Posterior cingulate gyrus (tissue), 11 donors: ENCODE measurements at regions not wholly inside any gene's neighbourhood (a gene's known extent, or its start where the extent isn't known, plus 50 kb on each side); places are given as distances from the start of the nearest gene placed in this dataset.

Experiments used
- DNase-seq, 10 donors: peaks; one replicate each; pipeline versions ENCODE4 v3.0.0 to v3.0.0-alpha.2; 2020 to 2021; ENCODE audit warnings: mixed read lengths in 3 of 10
- intact Hi-C: fragments of 100-400 bp; cut with DNase I; formaldehyde crosslinking; loops from one replicate; pipeline ENCODE4 v1.15.1; 2023

GRCh38 chr7:115491744-115492380, 538.7 kb downstream of the TFEC start:
- intact Hi-C loops = no loop called here

GRCh38 chr7:115479448-115479847, 551.1 kb downstream of the TFEC start:
- intact Hi-C loops = no loop called here
- DNase-seq = no peak

More at GRCh38 chr7:115491744-115492380, 538.7 kb downstream of the TFEC start:
- DNase-seq = no peak

DNA sequence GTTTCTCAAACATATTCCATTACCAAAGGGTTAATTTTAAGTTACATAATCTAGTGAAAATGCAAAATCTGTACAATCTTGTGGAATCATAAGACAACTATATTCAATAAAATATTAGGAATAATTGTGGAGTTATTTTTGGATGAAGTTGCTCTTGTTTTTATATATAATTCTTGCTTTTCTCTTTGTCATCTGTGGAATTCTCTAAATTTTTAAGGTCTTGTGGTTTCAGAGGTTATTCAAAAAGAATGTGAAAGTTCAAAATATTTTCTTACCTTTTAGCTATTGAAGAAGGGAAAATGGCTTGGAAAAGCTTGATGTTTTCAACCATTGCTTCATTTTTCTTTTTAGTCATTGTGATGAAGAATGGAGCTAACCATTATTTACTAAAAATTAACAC, 552.1 kb downstream of the TFEC start:
- DNase-seq = no peak
- intact Hi-C loops = no loop called here

DNA sequence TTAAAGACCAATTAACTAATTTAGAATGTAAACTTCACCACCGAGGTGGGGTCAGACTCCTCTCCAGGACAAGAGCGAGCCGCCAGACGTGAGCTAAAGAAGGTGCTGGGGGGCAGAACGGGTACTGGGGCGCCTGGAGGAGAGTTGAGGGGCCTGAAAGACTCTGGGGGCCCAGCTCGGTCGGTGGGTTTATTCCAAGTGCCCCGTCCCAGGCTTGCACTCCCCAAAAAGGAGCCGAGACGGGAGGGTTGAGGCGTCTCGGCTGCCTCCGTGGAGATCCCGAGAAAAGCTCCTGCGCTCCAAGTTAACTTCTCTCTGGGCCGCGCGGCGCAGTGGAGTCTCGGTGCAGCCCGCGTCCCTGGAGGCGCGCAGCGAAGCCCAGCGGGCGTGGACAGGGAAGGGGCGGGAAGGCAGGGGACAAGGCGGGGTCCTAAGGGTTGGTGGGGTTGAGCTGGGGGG, 553.3 kb downstream of the TFEC start:
- peak in 3 of 10 donors; percentile 53 to 79 (median 75) for DNase-seq
- intact Hi-C loops = no loop called here

DNA sequence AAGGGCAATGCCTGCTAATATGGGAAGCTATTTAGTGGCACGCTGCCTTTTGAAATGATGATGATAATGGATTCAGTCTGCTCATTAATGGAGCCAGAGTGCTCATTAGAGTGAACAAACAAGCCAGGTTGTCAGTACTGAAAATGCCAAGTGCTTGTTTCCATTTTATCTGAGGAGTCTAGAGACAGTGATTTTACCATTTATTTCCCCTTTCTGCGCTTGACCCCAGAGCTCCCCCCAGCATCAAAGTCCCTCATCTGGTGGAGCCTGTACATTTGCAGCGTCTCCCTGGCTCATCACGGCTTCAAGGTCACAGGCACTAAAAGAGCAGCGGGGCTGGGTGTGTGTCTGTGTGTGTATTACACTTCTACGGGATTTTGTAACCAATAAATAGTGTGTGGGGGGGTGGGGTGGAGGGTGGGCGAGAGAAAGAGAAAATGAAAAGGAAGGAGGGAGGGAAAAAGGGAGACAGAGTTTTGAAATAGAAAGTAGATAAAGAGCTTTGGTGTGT, 553.8 kb downstream of the TFEC start:
- peak in 1 of 10 donors; percentile 53 for DNase-seq
- intact Hi-C loops = no loop called here

GRCh38 chr7:115475761-115476385, 554.0 kb downstream of the MDFIC start:
- peak in 3 of 10 donors; percentile 10 to 61 (median 57) for DNase-seq
- intact Hi-C loops = no loop called here

DNA sequence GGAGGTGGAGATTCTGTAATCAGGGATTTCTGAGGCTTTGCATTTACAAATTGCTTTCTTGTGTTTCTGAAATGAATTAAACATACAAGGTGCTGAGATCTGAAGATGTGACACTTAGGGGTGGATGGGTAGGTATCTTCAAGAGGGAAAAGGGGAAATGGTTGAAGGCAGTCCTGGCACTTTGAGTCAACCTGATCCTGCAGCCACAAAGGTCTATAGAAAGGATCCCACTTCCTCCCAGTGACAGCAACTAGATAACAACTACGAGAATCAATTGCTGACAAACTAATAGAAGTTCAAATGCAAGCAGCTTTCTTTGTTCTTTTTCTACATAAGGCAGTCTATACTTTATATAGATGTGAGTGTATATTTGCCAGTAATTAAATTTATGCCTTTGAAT, 553.3 kb downstream of the MDFIC start:
- no peak for DNase-seq
- intact Hi-C loops = no loop called here

GRCh38 chr7:115474137-115474536, 552.2 kb downstream of the MDFIC start:
- intact Hi-C loops = no loop called here
- no peak for DNase-seq

DNA sequence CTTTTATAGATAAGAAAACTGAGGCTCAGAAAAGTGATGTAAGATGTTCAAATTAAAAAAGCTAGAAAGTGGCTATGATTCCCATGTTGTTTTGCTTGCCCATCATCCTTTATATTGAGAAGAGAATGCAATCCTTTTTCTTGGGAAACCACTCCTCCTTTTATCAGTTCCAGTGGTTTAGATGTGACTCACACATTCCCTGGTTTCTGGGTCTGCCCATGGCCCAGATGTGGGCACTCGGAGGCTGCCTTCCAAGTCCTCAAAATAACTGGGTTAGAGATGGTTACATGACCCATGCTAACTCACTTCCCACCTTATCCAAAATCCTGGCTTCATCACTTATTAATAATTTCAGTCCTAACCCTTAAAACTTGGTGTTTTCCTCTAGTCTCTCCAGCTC, 550.0 kb downstream of the MDFIC start:
- no peak for DNase-seq
- intact Hi-C loops = no loop called here

GRCh38 chr7:115462301-115463015, 540.6 kb downstream of the MDFIC start:
- DNase-seq = no peak
- intact Hi-C loops = no loop called here

- DNase-seq = no peak
These were observed 527.8 kb downstream of the MDFIC start for GRCh38 chr7:115449689-115450088.

DNA sequence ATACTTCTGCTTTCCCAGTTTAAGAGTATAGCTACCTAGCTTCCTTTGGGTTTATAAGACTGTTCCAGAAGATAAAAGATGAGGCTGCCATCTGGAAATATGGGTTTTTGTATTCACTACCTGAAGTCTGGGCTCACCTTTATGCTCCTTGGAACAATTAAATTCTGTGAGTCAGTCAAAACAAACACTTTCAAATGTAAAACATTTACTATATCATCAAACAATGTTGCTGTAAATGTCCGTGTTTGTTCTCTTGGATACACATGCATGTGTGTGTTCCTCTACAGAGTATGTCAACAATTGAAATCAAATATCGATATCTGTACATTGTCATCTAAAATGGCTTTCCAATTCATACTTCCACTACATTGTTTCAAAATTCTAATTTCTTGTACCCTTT, 525.6 kb downstream of the MDFIC start:
- no peak for DNase-seq
- intact Hi-C loops = no loop called here

More at GRCh38 chr7:115449689-115450088, 527.8 kb downstream of the MDFIC start:
- intact Hi-C loops = no loop called here

GRCh38 chr7:115441033-115441432, 519.1 kb downstream of the MDFIC start:
- intact Hi-C loops = no loop called here
- DNase-seq = no peak

DNA sequence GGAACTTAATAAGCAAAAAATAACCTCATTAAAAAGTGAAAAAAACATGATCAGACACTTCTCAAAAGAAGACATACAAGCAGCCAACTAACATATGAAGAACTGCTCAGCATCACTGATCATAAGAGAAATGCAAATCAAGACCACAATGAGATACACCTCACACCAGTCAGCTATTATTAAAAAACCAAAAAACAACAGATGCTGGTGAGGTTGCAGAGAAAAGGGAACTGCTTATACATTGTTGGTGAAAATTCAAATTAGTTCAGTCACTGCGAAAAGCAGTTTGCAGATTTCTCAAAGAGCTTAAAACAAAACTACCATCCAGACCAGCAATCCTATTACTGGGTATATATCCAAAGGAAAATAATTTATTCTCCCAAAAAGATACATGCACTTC, 513.3 kb downstream of the MDFIC start:
- intact Hi-C loops = no loop called here
- no peak for DNase-seq

GRCh38 chr7:115429918-115430317, 508.0 kb downstream of the MDFIC start:
- DNase-seq = no peak
- intact Hi-C loops = no loop called here

DNA sequence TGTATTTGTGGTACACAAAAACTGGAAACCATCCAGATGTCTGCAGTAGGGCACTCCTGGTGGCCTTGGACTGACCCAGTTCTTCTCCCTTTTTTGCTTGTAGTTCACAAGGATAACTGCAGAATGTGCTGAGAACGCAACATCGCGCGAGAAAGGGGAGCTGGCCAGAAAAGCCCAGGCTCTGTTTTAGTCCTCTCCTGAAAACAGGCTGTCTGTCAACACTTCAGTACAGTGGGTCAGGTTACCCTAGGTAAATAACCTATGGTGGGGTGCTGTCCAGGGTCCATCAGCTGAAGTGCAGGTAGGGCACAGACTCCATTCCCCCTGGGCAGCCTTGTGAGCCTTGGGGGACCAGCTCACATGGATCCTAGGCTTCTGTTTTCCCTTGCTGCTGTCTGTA, 495.8 kb downstream of the MDFIC start:
- intact Hi-C loops = no loop called here
- DNase-seq = peak in 2 of 10 donors; percentile 22 to 45

DNA sequence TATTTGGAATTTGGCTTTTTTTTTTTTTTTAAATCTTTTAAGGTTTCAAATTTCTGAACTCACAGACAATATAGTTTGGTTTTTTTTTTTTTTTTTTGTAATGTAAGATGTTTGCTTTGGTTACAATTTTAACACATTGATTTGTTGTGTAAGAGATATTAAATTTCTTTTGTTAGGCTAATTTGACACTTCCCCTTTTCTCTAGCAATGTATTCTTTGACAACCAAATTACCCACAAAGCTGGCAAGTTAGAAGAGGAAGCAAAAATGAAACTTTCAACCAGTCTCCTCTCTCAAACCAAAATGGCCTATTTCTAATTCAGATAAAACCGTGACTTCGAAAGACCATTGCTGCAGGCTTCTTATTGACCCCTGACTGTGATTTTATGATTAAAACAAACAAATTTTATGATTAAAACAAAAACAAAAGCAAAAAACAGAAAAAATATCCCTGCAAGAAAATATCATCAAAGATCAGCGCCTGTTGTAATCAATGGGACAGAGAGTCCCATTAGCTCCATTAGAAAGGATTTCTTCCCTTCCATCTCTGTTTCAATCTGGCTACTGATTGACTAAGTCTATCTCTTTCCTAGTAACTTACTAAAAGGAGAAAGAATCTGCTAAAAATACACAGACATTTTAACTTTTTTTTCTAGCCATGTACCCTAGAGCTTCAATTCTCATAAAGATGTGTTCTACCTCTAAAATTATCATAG, 489.2 kb downstream of the MDFIC start:
- no peak for DNase-seq
- intact Hi-C loops = no loop called here

GRCh38 chr7:115410434-115410820, 488.5 kb downstream of the MDFIC start:
- intact Hi-C loops = no loop called here
- DNase-seq = no peak

DNA sequence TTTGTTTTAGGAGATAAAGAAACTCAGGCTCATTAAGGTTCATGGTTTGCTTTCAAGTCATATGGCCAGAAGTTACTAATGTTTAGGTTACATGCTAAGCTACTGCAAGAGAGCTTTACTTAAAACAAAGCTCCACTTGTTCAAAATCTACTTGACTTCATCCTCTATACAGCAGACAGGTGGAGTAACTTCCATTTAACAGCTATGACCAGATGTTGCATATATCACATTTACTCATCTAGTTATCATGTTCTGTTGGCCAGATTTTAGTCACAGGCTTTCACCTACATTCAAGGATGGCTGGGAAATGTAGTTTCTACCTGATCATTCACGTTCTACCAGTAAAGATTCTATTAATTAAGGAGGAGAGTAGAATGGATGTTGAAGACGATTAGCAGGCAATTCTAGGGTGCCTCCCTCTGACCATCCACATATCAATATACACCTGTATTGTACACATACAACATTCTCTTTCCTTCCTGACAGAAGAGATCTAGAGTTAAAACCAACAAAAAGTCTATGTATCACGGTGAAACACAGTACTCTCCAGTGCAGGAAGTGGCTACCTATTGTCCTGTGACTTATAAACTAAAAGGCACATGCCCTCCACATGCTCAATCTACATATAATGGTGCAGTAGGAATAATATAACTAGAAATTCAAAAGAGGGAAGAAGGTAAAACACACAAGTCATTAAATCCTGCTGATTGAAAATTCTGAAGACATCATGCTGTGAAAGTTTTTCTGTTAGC, 488.0 kb downstream of the MDFIC start:
- intact Hi-C loops = no loop called here

DNA sequence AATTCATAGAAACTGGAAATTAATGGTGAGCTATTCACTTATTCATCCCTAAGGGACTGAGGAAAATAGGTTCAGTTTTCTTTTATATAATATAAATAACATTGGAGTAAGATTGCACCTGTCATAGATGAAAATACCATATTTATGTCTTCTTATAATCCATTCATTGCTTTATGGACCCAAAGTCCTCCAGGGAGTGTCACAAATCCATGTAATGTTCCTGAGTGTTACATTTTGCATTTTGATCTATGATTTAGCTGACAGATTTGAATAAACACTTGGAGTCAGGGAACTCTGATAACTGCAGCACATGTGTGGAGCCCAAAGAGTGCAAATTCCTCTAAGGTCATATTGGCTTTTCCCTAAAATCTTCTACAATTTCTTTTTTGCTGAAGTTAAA, 484.3 kb downstream of the MDFIC start:
- no peak for DNase-seq
- intact Hi-C loops = no loop called here

More for the DNA sequence above, 488.0 kb downstream of the MDFIC start:
- no peak for DNase-seq
